H1 (cell line): ENCODE measurements at regions not wholly inside any gene's neighbourhood (a gene's known extent, or its start where the extent isn't known, plus 50 kb on each side); places are given as distances from the start of the nearest gene placed in this dataset.

Experiments used
- BCL11A ChIP-seq, 2 experiments: IDR thresholded peaks; one replicate each; pipeline ENCODE4 v1.6.1; 2011; ENCODE audit warnings: low read depth in 2 of 2, low read length in 2 of 2, mild to moderate bottlenecking in 2 of 2
- EP300 ChIP-seq, 2 experiments: IDR thresholded peaks; 1 replicate in 1 of 2; 2 replicates in 1 of 2; pipeline ENCODE4 v1.6.1; 2011 to 2012; ENCODE audit warnings: low read depth in 2 of 2, low read length in 2 of 2, mild to moderate bottlenecking in 2 of 2, borderline replicate concordance in 1 of 2, inconsistent platforms in 1 of 2, moderate library complexity in 1 of 2
- POLR2A ChIP-seq, 2 experiments: IDR thresholded peaks; 1 replicate in 1 of 2; 2 replicates in 1 of 2; pipeline ENCODE4 v1.6.1; 2011; ENCODE audit warnings: low read depth in 2 of 2, low read length in 2 of 2, mild to moderate bottlenecking in 2 of 2; ENCODE audit errors: control extremely low read depth in 1 of 2
- POLR2AphosphoS5 ChIP-seq: IDR thresholded peaks from 2 replicates; pipeline ENCODE4 v1.6.1; 2011; ENCODE audit warnings: low read depth, low read length
- SIN3A ChIP-seq, 2 experiments: IDR thresholded peaks in 1 of 2; conservative IDR thresholded peaks in 1 of 2; 2 replicates each; pipeline ENCODE4 v1.6.1; 2011 to 2012; ENCODE audit warnings: low read length in 2 of 2, improper control_type of control experiment in 1 of 2, low read depth in 1 of 2, mild to moderate bottlenecking in 1 of 2
- YY1 ChIP-seq: IDR thresholded peaks from 2 replicates; pipeline ENCODE4 v1.6.1; 2011; ENCODE audit warnings: low read depth, mild to moderate bottlenecking, low read length
- TF ChIP-seq, protein P1 (sequence below): IDR thresholded peaks from 2 replicates; pipeline ENCODE4 v1.6.1; 2011; ENCODE audit warnings: low read length, improper control_type of control experiment
- TF ChIP-seq, protein P2 (sequence below), 3 experiments: IDR thresholded peaks; 1 replicate in 2 of 3; 2 replicates in 1 of 3; pipeline versions ENCODE4 v1.5.1 to v1.6.1; 2011; ENCODE audit warnings: low read length in 3 of 3, mild to moderate bottlenecking in 3 of 3, inconsistent platforms in 2 of 3, low read depth in 1 of 3, moderate library complexity in 1 of 3; ENCODE audit not compliant: insufficient read depth in 1 of 3; ENCODE audit errors: control extremely low read depth in 1 of 3

GRCh38 chr14:28494196-28494595 lies 272.4 kb upstream of the FOXG1 start:
- TF ChIP-seq YY1 (no peak), POLR2AphosphoS5 (no peak), POLR2A (IDR thresholded peaks at IDR 0.05; ENCODE audit: control extremely low read depth in 1 of 2, low read depth in 2 of 2, low read length in 2 of 2) (no peak), EP300 (IDR thresholded peaks at IDR 0.05; ENCODE audit: borderline replicate concordance in 1 of 2, low read depth in 2 of 2, low read length in 2 of 2) (no peak), BCL11A (IDR thresholded peaks at IDR 0.05; ENCODE audit: low read depth in 2 of 2, low read length in 2 of 2) (no peak), SIN3A (conservative IDR thresholded peaks at IDR 0.05 in 1 of 2, IDR thresholded peaks at IDR 0.05 in 1 of 2; ENCODE audit: low read depth in 1 of 2, low read length in 2 of 2) (no peak)
- TF ChIP-seq, protein P1, sequence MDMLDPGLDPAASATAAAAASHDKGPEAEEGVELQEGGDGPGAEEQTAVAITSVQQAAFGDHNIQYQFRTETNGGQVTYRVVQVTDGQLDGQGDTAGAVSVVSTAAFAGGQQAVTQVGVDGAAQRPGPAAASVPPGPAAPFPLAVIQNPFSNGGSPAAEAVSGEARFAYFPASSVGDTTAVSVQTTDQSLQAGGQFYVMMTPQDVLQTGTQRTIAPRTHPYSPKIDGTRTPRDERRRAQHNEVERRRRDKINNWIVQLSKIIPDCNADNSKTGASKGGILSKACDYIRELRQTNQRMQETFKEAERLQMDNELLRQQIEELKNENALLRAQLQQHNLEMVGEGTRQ = no peak
- TF ChIP-seq, protein P2, sequence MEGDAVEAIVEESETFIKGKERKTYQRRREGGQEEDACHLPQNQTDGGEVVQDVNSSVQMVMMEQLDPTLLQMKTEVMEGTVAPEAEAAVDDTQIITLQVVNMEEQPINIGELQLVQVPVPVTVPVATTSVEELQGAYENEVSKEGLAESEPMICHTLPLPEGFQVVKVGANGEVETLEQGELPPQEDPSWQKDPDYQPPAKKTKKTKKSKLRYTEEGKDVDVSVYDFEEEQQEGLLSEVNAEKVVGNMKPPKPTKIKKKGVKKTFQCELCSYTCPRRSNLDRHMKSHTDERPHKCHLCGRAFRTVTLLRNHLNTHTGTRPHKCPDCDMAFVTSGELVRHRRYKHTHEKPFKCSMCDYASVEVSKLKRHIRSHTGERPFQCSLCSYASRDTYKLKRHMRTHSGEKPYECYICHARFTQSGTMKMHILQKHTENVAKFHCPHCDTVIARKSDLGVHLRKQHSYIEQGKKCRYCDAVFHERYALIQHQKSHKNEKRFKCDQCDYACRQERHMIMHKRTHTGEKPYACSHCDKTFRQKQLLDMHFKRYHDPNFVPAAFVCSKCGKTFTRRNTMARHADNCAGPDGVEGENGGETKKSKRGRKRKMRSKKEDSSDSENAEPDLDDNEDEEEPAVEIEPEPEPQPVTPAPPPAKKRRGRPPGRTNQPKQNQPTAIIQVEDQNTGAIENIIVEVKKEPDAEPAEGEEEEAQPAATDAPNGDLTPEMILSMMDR (IDR thresholded peaks at IDR 0.05; ENCODE audit: control extremely low read depth in 1 of 3, insufficient read depth in 1 of 3, low read depth in 1 of 3, low read length in 3 of 3) = no peak
